NT2/D1 (cell line): ENCODE measurements at regions not wholly inside any gene's neighbourhood (a gene's known extent, or its start where the extent isn't known, plus 50 kb on each side); places are given as distances from the start of the nearest gene placed in this dataset.
A peak's percentile ranks its signal among the peaks of the same experiment; 100 is the strongest.

Source experiments
- DNase-seq: peaks from one replicate; pipeline ENCODE4 v3.0.0-alpha.2; 2011; ENCODE audit warnings: low read depth, low spot score
- H3K27me3 ChIP-seq: 2 replicates; pipeline ENCODE4 v1.6.0; 2011; ENCODE audit warnings: mild to moderate bottlenecking; ENCODE audit not compliant: insufficient read length, insufficient read depth
- H3K36me3 ChIP-seq: 2 replicates; pipeline ENCODE4 v1.6.1; 2011; ENCODE audit warnings: mild to moderate bottlenecking, low read length, mixed read lengths; ENCODE audit not compliant: insufficient read depth, insufficient read length
- H3K4me1 ChIP-seq: 2 replicates; pipeline ENCODE4 v1.5.1; 2011; ENCODE audit not compliant: insufficient read depth, insufficient read length
- H3K4me3 ChIP-seq: 2 replicates; pipeline ENCODE4 v1.5.1; 2011; ENCODE audit warnings: low read depth; ENCODE audit not compliant: insufficient read length
- H3K9ac ChIP-seq: 2 replicates; pipeline ENCODE4 v1.6.0; 2011; ENCODE audit warnings: low read depth; ENCODE audit not compliant: insufficient read length
- H3K9me3 ChIP-seq: 2 replicates; pipeline ENCODE4 v1.5.1; 2011; ENCODE audit warnings: mild to moderate bottlenecking, low read length; ENCODE audit not compliant: insufficient read depth
- SUZ12 ChIP-seq: IDR thresholded peaks from 2 replicates; pipeline ENCODE4 v1.6.1; 2011; ENCODE audit not compliant: insufficient read length, insufficient read depth; ENCODE audit errors: extremely low read depth
- YY1 ChIP-seq: IDR thresholded peaks from 2 replicates; pipeline ENCODE4 v1.6.1; 2011; ENCODE audit not compliant: insufficient read length, insufficient read depth
- ZNF274 ChIP-seq: IDR thresholded peaks from 2 replicates; pipeline ENCODE4 v1.6.1; 2011; ENCODE audit warnings: mild to moderate bottlenecking, low read depth, low read length

GRCh38 chr17:77465358-77466041, 324.7 kb downstream of the SEC14L1 start:
- no peak for DNase-seq
- H3K9me3 ChIP-seq, result no peaks in the 10 kb centered on the region
- peaks cover 43% of the 10 kb centered on the region for H3K36me3 ChIP-seq
- no peak for TF ChIP-seq SUZ12
- H3K27me3 ChIP-seq, result no peaks in the 10 kb centered on the region
- H3K4me1 ChIP-seq, result peaks cover 24% of the 10 kb centered on the region
- H3K4me3 ChIP-seq, result peak overlapping the region; percentile 27
- H3K9ac ChIP-seq, result peak overlapping the region; percentile 70

- H3K27me3 ChIP-seq, result no peaks in the 10 kb centered on the region
- no peak for TF ChIP-seq ZNF274
- TF ChIP-seq YY1, result no peak
- no peak for TF ChIP-seq SUZ12
- H3K9me3 ChIP-seq, result no peaks in the 10 kb centered on the region
- H3K4me1 ChIP-seq, result peaks cover 26% of the 10 kb centered on the region
- H3K36me3 ChIP-seq, result peaks cover 44% of the 10 kb centered on the region
- peak overlapping the region; percentile 89 for H3K9ac ChIP-seq
- DNase-seq, result peak; percentile 76
- peak overlapping the region; percentile 59 for H3K4me3 ChIP-seq
These were observed 325.4 kb downstream of the SEC14L1 start for GRCh38 chr17:77466140-77466539.

GRCh38 chr17:77466596-77467223, 325.9 kb downstream of the SEC14L1 start:
- H3K4me1 ChIP-seq, result peaks cover 30% of the 10 kb centered on the region
- peaks cover 38% of the 10 kb centered on the region for H3K36me3 ChIP-seq
- H3K9me3 ChIP-seq, result no peaks in the 10 kb centered on the region
- H3K9ac ChIP-seq, result peak overlapping the region; percentile 89
- peak overlapping the region; percentile 59 for H3K4me3 ChIP-seq
- H3K27me3 ChIP-seq, result no peaks in the 10 kb centered on the region
- no peak for DNase-seq
- TF ChIP-seq YY1 (no peak), ZNF274 (no peak), SUZ12 (no peak)

GRCh38 chr17:77467521-77467920, 326.8 kb downstream of the SEC14L1 start:
- no peak for TF ChIP-seq SUZ12
- no peak for TF ChIP-seq YY1
- TF ChIP-seq ZNF274, result no peak
- Histone ChIP-seq H3K9me3 (no peaks in the 10 kb centered on the region), H3K9ac (peak overlapping the region; percentile 89), H3K36me3 (peaks cover 37% of the 10 kb centered on the region), H3K4me1 (peaks cover 32% of the 10 kb centered on the region), H3K27me3 (no peaks in the 10 kb centered on the region), H3K4me3 (no peak overlapping the region)
- no peak for DNase-seq

GRCh38 chr17:77468897-77469296, 328.1 kb downstream of the SEC14L1 start:
- no peak for TF ChIP-seq ZNF274
- no peak for TF ChIP-seq SUZ12
- TF ChIP-seq YY1, result no peak
- Histone ChIP-seq H3K36me3 (peaks cover 34% of the 10 kb centered on the region), H3K9ac (no peak overlapping the region), H3K27me3 (no peaks in the 10 kb centered on the region), H3K9me3 (no peaks in the 10 kb centered on the region), H3K4me1 (peaks cover 32% of the 10 kb centered on the region), H3K4me3 (no peak overlapping the region)
- no peak for DNase-seq

GRCh38 chr17:77470330-77470786, 329.6 kb downstream of the SEC14L1 start:
- no peaks in the 10 kb centered on the region for H3K9me3 ChIP-seq
- TF ChIP-seq ZNF274, result no peak
- no peak for TF ChIP-seq YY1
- TF ChIP-seq SUZ12, result no peak
- H3K4me1 ChIP-seq, result peaks cover 41% of the 10 kb centered on the region
- peak overlapping the region; percentile 23 for H3K9ac ChIP-seq
- no peaks in the 10 kb centered on the region for H3K27me3 ChIP-seq
- no peak for DNase-seq
- no peak overlapping the region for H3K4me3 ChIP-seq
- peaks cover 37% of the 10 kb centered on the region for H3K36me3 ChIP-seq
